SU-DHL-6 (cell line): ENCODE measurements at regions not wholly inside any gene's neighbourhood (a gene's known extent, or its start where the extent isn't known, plus 50 kb on each side); places are given as distances from the start of the nearest gene placed in this dataset.

Experiments used
- H2AFZ ChIP-seq: fragments of 200-600 bp; sonication (generic); 2 replicates; pipeline ENCODE4 v1.6.1; 2014; ENCODE audit warnings: low read depth, mild to moderate bottlenecking, moderate library complexity, mixed read lengths, antibody characterized with exemption, low read length; ENCODE audit not compliant: severe bottlenecking
- H3F3A ChIP-seq: fragments of 200-600 bp; shearing (Covaris generic); 2 replicates; pipeline ENCODE4 v1.6.0; 2016; ENCODE audit warnings: antibody characterized with exemption, mild to moderate bottlenecking; ENCODE audit not compliant: insufficient read depth
- H3K27ac ChIP-seq: fragments of 200-600 bp; sonication (generic); 2 replicates; pipeline ENCODE4 v1.5.1; 2016; ENCODE audit warnings: low read depth, mild to moderate bottlenecking, low read length, moderate library complexity, mixed read lengths
- H3K27me3 ChIP-seq: fragments of 200-600 bp; sonication (generic), shearing (Covaris generic); 2 replicates; pipeline ENCODE4 v1.6.0; 2014; ENCODE audit warnings: mild to moderate bottlenecking, low read length
- H3K36me3 ChIP-seq: fragments of 200-600 bp; sonication (generic); 2 replicates; pipeline ENCODE4 v1.6.1; 2014; ENCODE audit warnings: mild to moderate bottlenecking, low read length, mixed read lengths
- H3K4me2 ChIP-seq: fragments of 300-600, 200-600 bp; shearing (Covaris generic), sonication (generic); 2 replicates; pipeline ENCODE4 v1.6.0; 2014; ENCODE audit warnings: low read length, low read depth, mild to moderate bottlenecking; ENCODE audit not compliant: poor library complexity, severe bottlenecking
- H3K4me3 ChIP-seq: fragments of 200-600 bp; sonication (generic); 2 replicates; pipeline ENCODE4 v1.5.1; 2014; ENCODE audit warnings: antibody characterized with exemption, low read length, mild to moderate bottlenecking, mixed read lengths; ENCODE audit not compliant: insufficient read depth, poor library complexity, severe bottlenecking
- H3K79me2 ChIP-seq: fragments of 200-600 bp; sonication (generic); 2 replicates; pipeline ENCODE4 v1.6.1; 2014; ENCODE audit warnings: mild to moderate bottlenecking, low read length, moderate library complexity; ENCODE audit not compliant: insufficient read depth
- H3K9ac ChIP-seq: fragments of 200-600 bp; sonication (generic); 2 replicates; pipeline ENCODE4 v1.7.0; 2014; ENCODE audit warnings: mild to moderate bottlenecking, low read length
- H3K9me2 ChIP-seq: fragments of 200-600 bp; sonication (generic); replicated peaks from 2 replicates; pipeline ENCODE4 v1.6.1; 2014; ENCODE audit warnings: low read length; ENCODE audit not compliant: insufficient read depth
- H3K9me3 ChIP-seq: fragments of 200-600 bp; sonication (generic); 2 replicates; pipeline ENCODE4 v1.6.1; 2014; ENCODE audit warnings: low read length, mixed read lengths; ENCODE audit not compliant: insufficient read depth
- H4K20me1 ChIP-seq: fragments of 200-600 bp; sonication (generic); 2 replicates; pipeline ENCODE4 v1.6.1; 2014; ENCODE audit warnings: low read depth, mild to moderate bottlenecking, antibody characterized with exemption, low read length, moderate library complexity, mixed read lengths
- EZH2phosphoT487 ChIP-seq: fragments of 200-600 bp; sonication (generic), shearing (Covaris generic); conservative IDR thresholded peaks from 2 replicates; pipeline ENCODE4 v1.6.1; 2018; ENCODE audit warnings: mild to moderate bottlenecking, antibody characterized with exemption, low read length, moderate library complexity, mixed read lengths
- TF ChIP-seq, protein P1 (sequence below): fragments of 200-600 bp; sonication (generic); IDR thresholded peaks from one replicate; pipeline ENCODE4 v1.5.1; 2017; ENCODE audit warnings: antibody characterized with exemption, mild to moderate bottlenecking, low read length, moderate library complexity; ENCODE audit not compliant: insufficient read depth, poor library complexity, severe bottlenecking

DNA sequence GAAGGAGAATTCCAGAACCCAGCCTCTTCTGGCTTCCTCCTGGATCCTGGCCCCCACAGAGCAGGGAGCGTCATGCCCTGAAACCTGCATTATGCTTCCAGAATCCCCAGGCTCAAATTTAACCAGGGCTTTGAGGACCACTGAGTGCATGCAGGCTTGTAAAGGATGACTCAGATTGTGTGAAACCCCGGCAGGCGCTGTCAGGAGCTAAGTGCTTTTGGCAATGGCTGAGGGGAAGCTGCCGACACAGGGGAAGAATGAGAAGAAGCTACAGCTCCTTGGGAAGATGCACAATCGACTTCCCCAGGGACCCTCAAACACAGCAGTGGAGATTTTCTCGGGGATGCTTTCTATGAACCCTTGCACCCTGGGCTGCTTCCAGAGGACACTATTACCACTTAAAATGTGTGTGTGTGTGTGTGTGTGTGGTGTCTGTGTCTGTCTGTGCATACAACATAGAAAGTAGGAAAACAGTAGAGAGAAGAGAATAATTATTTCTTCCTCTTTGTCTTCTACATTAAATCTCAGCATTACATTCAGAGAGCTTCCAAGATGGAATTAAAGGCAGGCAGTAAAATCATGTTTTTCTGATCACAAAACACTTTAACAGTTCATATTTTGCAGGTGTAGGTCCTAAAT is 183.5 kb upstream of the INHBA start:
- H4K20me1 ChIP-seq: no peaks in the 10 kb centered on the region
- H3F3A ChIP-seq: peaks cover 10% of the 10 kb centered on the region
- no peak overlapping the region for H3K9ac ChIP-seq
- no peak overlapping the region for H3K4me2 ChIP-seq
- H3K9me2 ChIP-seq: no peaks in the 10 kb centered on the region
- H3K4me3 ChIP-seq: no peak overlapping the region
- no peak for TF ChIP-seq EZH2phosphoT487
- no peak overlapping the region for H2AFZ ChIP-seq
- H3K27me3 ChIP-seq: no peaks in the 10 kb centered on the region; the same call in 1 of the 2 replicates
- H3K36me3 ChIP-seq: peaks cover 5% of the 10 kb centered on the region; the same call in 1 of the 2 replicates
- H3K9me3 ChIP-seq: peaks cover 23% of the 10 kb centered on the region; the same call in 1 of the 2 replicates
- no peaks in the 10 kb centered on the region for H3K79me2 ChIP-seq
- no peak overlapping the region for H3K27ac ChIP-seq

DNA sequence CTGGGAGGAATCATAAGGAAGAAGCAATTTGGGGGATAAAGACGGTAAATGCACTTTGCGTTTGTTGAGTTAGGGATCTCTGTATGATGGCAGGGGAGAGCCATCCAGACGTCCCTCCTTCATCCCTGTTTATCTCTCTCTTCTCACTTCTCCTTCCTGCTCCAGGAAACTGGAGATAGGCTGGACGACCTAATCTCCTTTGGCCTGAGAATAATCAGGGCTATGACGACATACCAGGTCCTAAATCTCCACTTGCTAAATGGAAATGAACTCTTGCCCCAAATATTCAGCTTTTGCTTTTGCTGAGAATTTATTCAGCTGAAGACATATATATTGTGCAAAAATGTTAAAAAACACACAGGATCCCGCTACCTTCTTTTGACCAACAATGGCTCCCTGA is 182.9 kb upstream of the INHBA start:
- Histone ChIP-seq H3K27me3 (no peaks in the 10 kb centered on the region; the same call in 1 of the 2 replicates), H4K20me1 (no peaks in the 10 kb centered on the region), H3K4me3 (no peak overlapping the region), H3K9ac (no peak overlapping the region), H3K36me3 (peaks cover 5% of the 10 kb centered on the region; the same call in 1 of the 2 replicates), H3K79me2 (no peaks in the 10 kb centered on the region), H3K27ac (no peak overlapping the region), H2AFZ (no peak overlapping the region), H3K9me2 (no peaks in the 10 kb centered on the region), H3K4me2 (no peak overlapping the region), H3K9me3 (peaks cover 29% of the 10 kb centered on the region; the same call in 1 of the 2 replicates), H3F3A (peaks cover 14% of the 10 kb centered on the region)
- TF ChIP-seq EZH2phosphoT487: no peak
- TF ChIP-seq, protein P1, sequence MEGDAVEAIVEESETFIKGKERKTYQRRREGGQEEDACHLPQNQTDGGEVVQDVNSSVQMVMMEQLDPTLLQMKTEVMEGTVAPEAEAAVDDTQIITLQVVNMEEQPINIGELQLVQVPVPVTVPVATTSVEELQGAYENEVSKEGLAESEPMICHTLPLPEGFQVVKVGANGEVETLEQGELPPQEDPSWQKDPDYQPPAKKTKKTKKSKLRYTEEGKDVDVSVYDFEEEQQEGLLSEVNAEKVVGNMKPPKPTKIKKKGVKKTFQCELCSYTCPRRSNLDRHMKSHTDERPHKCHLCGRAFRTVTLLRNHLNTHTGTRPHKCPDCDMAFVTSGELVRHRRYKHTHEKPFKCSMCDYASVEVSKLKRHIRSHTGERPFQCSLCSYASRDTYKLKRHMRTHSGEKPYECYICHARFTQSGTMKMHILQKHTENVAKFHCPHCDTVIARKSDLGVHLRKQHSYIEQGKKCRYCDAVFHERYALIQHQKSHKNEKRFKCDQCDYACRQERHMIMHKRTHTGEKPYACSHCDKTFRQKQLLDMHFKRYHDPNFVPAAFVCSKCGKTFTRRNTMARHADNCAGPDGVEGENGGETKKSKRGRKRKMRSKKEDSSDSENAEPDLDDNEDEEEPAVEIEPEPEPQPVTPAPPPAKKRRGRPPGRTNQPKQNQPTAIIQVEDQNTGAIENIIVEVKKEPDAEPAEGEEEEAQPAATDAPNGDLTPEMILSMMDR: no peak

DNA sequence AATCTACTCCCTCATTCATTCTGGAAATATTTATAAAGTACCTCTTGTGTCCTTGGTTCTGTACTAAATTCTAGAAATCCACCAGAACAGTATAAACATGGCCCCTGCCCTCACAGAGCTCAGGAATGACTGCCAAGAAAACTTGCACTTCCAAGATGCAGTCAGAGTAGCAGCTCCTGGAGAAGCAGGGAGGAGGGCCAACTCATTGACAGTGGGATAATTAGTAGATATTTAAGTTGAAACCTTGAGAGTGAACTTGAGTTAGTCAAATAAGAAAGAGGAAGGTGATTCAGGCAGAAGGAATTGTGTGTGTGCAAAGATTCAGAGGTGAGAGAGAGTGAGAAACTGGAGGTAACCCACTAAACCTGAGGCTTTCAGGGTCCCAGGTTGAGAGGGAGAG is 182.2 kb upstream of the INHBA start:
- H3K79me2 ChIP-seq: no peaks in the 10 kb centered on the region
- no peaks in the 10 kb centered on the region for H3K9me2 ChIP-seq
- TF ChIP-seq, protein P1: no peak
- TF ChIP-seq EZH2phosphoT487: no peak
- H2AFZ ChIP-seq: no peak overlapping the region
- no peak overlapping the region for H3K4me3 ChIP-seq
- H4K20me1 ChIP-seq: no peaks in the 10 kb centered on the region
- H3K9me3 ChIP-seq: peaks cover 36% of the 10 kb centered on the region; the same call in 1 of the 2 replicates
- peaks cover 14% of the 10 kb centered on the region for H3F3A ChIP-seq
- no peak overlapping the region for H3K9ac ChIP-seq
- no peak overlapping the region for H3K27ac ChIP-seq
- H3K36me3 ChIP-seq: peaks cover 5% of the 10 kb centered on the region; the same call in 1 of the 2 replicates
- no peak overlapping the region for H3K4me2 ChIP-seq
- H3K27me3 ChIP-seq: no peaks in the 10 kb centered on the region; the same call in 1 of the 2 replicates

DNA sequence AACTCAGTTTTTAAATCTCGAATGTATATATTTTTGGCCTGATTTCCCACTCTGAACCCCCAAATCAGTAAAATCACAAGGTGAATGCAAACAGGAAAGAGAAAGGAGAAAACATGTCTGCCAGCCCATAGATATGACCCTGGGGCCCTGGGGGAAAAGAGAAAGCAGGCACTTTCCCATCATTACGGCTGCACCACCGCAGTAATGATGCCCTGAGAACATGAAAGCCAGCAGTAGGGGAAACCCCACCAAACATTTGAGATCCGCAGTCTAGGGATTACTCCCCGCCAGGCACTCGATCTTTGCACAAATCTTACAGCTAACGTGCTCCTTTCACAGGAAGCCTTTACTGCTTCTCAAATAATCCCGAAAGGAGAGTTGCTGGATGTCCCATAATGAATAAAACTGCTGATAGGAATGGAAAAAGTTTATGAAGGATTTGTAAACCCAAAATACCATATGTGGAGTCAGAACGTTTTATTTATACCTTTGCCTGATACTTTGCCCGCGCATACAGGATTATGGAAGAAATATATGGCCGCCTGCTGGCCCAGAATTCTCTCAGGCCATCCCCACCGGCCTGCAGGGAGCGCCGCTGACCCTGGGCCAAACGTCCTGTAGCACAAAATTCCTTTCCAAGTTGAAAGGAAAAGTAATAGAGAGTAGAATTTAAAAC is 180.0 kb upstream of the INHBA start:
- TF ChIP-seq EZH2phosphoT487: no peak
- TF ChIP-seq, protein P1: no peak
- Histone ChIP-seq H3K9me2 (no peaks in the 10 kb centered on the region), H3F3A (peaks cover 14% of the 10 kb centered on the region), H3K27ac (no peak overlapping the region), H3K79me2 (no peaks in the 10 kb centered on the region), H3K4me2 (no peak overlapping the region), H3K36me3 (peaks cover 5% of the 10 kb centered on the region; the same call in 1 of the 2 replicates), H2AFZ (no peak overlapping the region), H4K20me1 (no peaks in the 10 kb centered on the region), H3K9me3 (peaks cover 38% of the 10 kb centered on the region; the same call in 1 of the 2 replicates), H3K9ac (no peak overlapping the region), H3K27me3 (no peaks in the 10 kb centered on the region; the same call in 1 of the 2 replicates), H3K4me3 (peak overlapping the region; percentile 0)
